D341Med (cell line): ENCODE measurements at regions not wholly inside any gene's neighbourhood (a gene's known extent, or its start where the extent isn't known, plus 50 kb on each side); places are given as distances from the start of the nearest gene placed in this dataset.

ENCODE experiments used
- DNase-seq: peaks from one replicate; pipeline ENCODE4 v3.0.0; 2012; ENCODE audit warnings: low spot score

GRCh38 chr19:31559494-31559893 is 210.3 kb upstream of the TSHZ3 start:
- no peak for DNase-seq

- no peak for DNase-seq
These were observed 211.1 kb upstream of the TSHZ3 start for GRCh38 chr19:31560086-31561060.

GRCh38 chr19:31562966-31563612 is 213.9 kb upstream of the TSHZ3 start:
- no peak for DNase-seq

GRCh38 chr19:31567776-31568175 is 218.5 kb upstream of the TSHZ3 start:
- DNase-seq: no peak

- DNase-seq: no peak
These were observed 219.5 kb upstream of the TSHZ3 start for GRCh38 chr19:31568724-31569123.

- DNase-seq: no peak
These were observed 221.5 kb upstream of the TSHZ3 start for GRCh38 chr19:31570718-31571117.

- DNase-seq: no peak
These were observed 223.1 kb upstream of the TSHZ3 start for GRCh38 chr19:31572102-31572975.

- DNase-seq: no peak
These were observed 223.7 kb upstream of the TSHZ3 start for GRCh38 chr19:31572976-31573298.

- no peak for DNase-seq
These were observed 225.2 kb upstream of the TSHZ3 start for GRCh38 chr19:31574251-31574973.

- no peak for DNase-seq
These were observed 226.7 kb upstream of the TSHZ3 start for GRCh38 chr19:31575846-31576335.

- DNase-seq: no peak
These were observed 229.1 kb upstream of the TSHZ3 start for GRCh38 chr19:31578326-31578725.

- no peak for DNase-seq
These were observed 233.9 kb upstream of the TSHZ3 start for GRCh38 chr19:31583148-31583547.

GRCh38 chr19:31586282-31586681 is 237.0 kb upstream of the TSHZ3 start:
- DNase-seq: no peak

GRCh38 chr19:31589109-31589508 is 239.9 kb upstream of the TSHZ3 start:
- no peak for DNase-seq

GRCh38 chr19:31591258-31591657 is 242.0 kb upstream of the TSHZ3 start:
- no peak for DNase-seq

GRCh38 chr19:31592456-31592855 is 243.2 kb upstream of the TSHZ3 start:
- DNase-seq: no peak

- no peak for DNase-seq
These were observed 245.5 kb upstream of the TSHZ3 start for GRCh38 chr19:31594701-31595100.

- no peak for DNase-seq
These were observed 246.3 kb upstream of the TSHZ3 start for GRCh38 chr19:31595521-31595920.

GRCh38 chr19:31596751-31597150 is 247.5 kb upstream of the TSHZ3 start:
- no peak for DNase-seq

- no peak for DNase-seq
These were observed 248.4 kb upstream of the TSHZ3 start for GRCh38 chr19:31597616-31598015.

- no peak for DNase-seq
These were observed 249.5 kb upstream of the TSHZ3 start for GRCh38 chr19:31598730-31599238.
